Gastrocnemius medialis (tissue), 4 donors: ENCODE measurements at regions not wholly inside any gene's neighbourhood (a gene's known extent, or its start where the extent isn't known, plus 50 kb on each side); places are given as distances from the start of the nearest gene placed in this dataset.

Experiments used
- ATAC-seq, 2 donors: fragments of 150-250 bp; one replicate each; pipeline ENCODE4 v1.9.1; 2016
- DNase-seq, 2 donors: peaks; one replicate each; pipeline ENCODE4 v3.0.0-alpha.2; 2019
- H3K27ac ChIP-seq, 4 donors: fragments of 200-600 bp; sonication (generic); 1 replicate in 1 of 4; 2 replicates in 3 of 4; pipeline ENCODE4 v1.5.1; 2016 to 2018; ENCODE audit warnings: mild to moderate bottlenecking in 2 of 4, moderate library complexity in 1 of 4
- H3K27me3 ChIP-seq, 3 donors: fragments of 200-600 bp; sonication (generic) in 2 of 3; 1 replicate in 1 of 3; 2 replicates in 2 of 3; pipeline versions ENCODE4 v1.5.1 to v1.6.0; 2016 to 2019; ENCODE audit warnings: mild to moderate bottlenecking in 1 of 3, moderate library complexity in 1 of 3
- H3K36me3 ChIP-seq, 2 donors: fragments of 200-600 bp; sonication (generic) in 1 of 2; one replicate each; pipeline ENCODE4 v1.5.1; 2017 to 2018
- H3K4me1 ChIP-seq, 2 donors: fragments of 200-600 bp; sonication (generic) in 1 of 2; one replicate each; pipeline ENCODE4 v1.5.1; 2016 to 2017; ENCODE audit warnings: mild to moderate bottlenecking in 2 of 2
- H3K4me3 ChIP-seq, 4 donors: fragments of 200-600 bp; sonication (generic) in 3 of 4; 1 replicate in 1 of 4; 2 replicates in 3 of 4; pipeline ENCODE4 v1.5.1; 2016 to 2019; ENCODE audit warnings: mild to moderate bottlenecking in 2 of 4
- H3K9me3 ChIP-seq, 3 donors: fragments of 200-600 bp; sonication (generic) in 2 of 3; 1 replicate in 1 of 3; 2 replicates in 2 of 3; pipeline ENCODE4 v1.5.1; 2016 to 2019
- POLR2A ChIP-seq, 2 donors: fragments of 450-650 bp; IDR thresholded peaks; one replicate each; pipeline ENCODE4 v1.6.1; 2017; ENCODE audit warnings: antibody characterized with exemption in 2 of 2, mild to moderate bottlenecking in 2 of 2, moderate library complexity in 2 of 2
- in situ Hi-C, 4 donors: fragments of 200-750 bp; cut with MboI; loops; one replicate each; pipeline versions ENCODE4 v1.15.0 to v1.8.0; 2017; ENCODE audit warnings: low sequenced_read_pairs in 4 of 4
- intact Hi-C: fragments of 100-400 bp; cut with DNase I; formaldehyde crosslinking; loops from one replicate; pipeline ENCODE4 v1.15.1; 2023; ENCODE audit warnings: low total_unique reads
- TF ChIP-seq, protein P1 (sequence below), 5 experiments: fragments of 450-650 bp in 3 of 5; fragments of 200-600 bp in 2 of 5; sonication (generic) in 2 of 5; IDR thresholded peaks in 4 of 5; conservative IDR thresholded peaks in 1 of 5; 1 replicate in 4 of 5; 2 replicates in 1 of 5; pipeline ENCODE4 v1.5.1; 2016 to 2019; ENCODE audit warnings: antibody characterized with exemption in 5 of 5, mild to moderate bottlenecking in 3 of 5, moderate library complexity in 3 of 5

DNA sequence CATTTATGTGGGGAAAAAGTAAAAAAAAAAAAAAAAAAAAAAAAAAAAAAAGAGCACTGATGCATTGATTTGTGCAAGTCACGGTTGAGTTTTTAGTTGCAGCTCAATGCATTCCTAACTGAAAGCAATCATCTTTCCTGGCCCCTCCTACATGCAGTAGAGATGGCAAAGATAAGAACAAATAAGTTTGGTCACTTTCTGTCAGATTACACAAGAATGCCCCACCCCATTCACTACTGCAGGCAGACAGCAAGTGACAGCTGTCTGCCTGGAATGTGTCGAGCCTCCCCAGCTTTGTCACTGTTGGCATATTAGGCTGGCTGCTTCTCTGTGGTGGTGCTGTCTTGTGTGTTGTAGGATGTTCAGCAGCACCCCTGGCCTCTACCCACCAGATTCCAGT lies 243.5 kb downstream of the FOXL1 start:
- DNase-seq, result no peak
- Histone ChIP-seq H3K9me3 (no peaks in the 10 kb centered on the region), H3K36me3 (no peaks in the 10 kb centered on the region), H3K27ac (no peak overlapping the region), H3K4me3 (no peak overlapping the region), H3K4me1 (peaks cover 0 to 7% of the 10 kb centered on the region in 2 donors), H3K27me3 (peaks cover 21 to 46% (median 24%) of the 10 kb centered on the region in 3 donors)
- in situ Hi-C loops, result no loop called here
- TF ChIP-seq, protein P1, sequence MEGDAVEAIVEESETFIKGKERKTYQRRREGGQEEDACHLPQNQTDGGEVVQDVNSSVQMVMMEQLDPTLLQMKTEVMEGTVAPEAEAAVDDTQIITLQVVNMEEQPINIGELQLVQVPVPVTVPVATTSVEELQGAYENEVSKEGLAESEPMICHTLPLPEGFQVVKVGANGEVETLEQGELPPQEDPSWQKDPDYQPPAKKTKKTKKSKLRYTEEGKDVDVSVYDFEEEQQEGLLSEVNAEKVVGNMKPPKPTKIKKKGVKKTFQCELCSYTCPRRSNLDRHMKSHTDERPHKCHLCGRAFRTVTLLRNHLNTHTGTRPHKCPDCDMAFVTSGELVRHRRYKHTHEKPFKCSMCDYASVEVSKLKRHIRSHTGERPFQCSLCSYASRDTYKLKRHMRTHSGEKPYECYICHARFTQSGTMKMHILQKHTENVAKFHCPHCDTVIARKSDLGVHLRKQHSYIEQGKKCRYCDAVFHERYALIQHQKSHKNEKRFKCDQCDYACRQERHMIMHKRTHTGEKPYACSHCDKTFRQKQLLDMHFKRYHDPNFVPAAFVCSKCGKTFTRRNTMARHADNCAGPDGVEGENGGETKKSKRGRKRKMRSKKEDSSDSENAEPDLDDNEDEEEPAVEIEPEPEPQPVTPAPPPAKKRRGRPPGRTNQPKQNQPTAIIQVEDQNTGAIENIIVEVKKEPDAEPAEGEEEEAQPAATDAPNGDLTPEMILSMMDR (IDR thresholded peaks at IDR 0.05 in 4 of 5, conservative IDR thresholded peaks at IDR 0.05 in 1 of 5), result no peak
- TF ChIP-seq POLR2A (IDR thresholded peaks at IDR 0.05), result no peak
- intact Hi-C loops, result no loop called here
- no peak for ATAC-seq

DNA sequence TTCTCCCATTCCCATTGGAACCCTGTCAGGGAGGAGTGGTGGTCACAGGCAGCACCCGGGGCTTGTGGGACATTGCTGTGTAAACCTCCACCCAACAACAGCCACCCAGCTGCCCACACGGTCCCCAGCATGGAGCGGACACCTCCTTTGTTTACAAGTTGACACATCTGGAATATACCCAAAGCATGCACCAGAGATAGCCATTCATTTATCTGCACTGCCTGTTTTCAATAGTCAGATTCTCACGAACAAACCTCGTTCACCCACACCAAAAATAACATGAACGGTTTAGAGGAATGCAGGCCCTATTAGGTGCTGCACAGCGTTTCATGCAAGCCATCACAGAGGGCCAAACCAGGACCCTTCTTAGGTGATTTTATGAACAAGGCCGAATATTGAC lies 244.8 kb downstream of the FOXL1 start:
- DNase-seq (no peak), ATAC-seq (no peak)
- in situ Hi-C loops (no loop called here), intact Hi-C loops (no loop called here)
- H3K4me3 ChIP-seq, result no peak overlapping the region
- H3K27me3 ChIP-seq, result peaks cover 17 to 45% (median 25%) of the 10 kb centered on the region in 3 donors
- no peaks in the 10 kb centered on the region for H3K36me3 ChIP-seq
- H3K9me3 ChIP-seq, result no peaks in the 10 kb centered on the region
- H3K4me1 ChIP-seq, result peaks cover 0 to 7% of the 10 kb centered on the region in 2 donors
- no peak overlapping the region for H3K27ac ChIP-seq
- TF ChIP-seq POLR2A (IDR thresholded peaks at IDR 0.05), result no peak
- TF ChIP-seq, protein P1 (IDR thresholded peaks at IDR 0.05 in 4 of 5, conservative IDR thresholded peaks at IDR 0.05 in 1 of 5), result no peak

DNA sequence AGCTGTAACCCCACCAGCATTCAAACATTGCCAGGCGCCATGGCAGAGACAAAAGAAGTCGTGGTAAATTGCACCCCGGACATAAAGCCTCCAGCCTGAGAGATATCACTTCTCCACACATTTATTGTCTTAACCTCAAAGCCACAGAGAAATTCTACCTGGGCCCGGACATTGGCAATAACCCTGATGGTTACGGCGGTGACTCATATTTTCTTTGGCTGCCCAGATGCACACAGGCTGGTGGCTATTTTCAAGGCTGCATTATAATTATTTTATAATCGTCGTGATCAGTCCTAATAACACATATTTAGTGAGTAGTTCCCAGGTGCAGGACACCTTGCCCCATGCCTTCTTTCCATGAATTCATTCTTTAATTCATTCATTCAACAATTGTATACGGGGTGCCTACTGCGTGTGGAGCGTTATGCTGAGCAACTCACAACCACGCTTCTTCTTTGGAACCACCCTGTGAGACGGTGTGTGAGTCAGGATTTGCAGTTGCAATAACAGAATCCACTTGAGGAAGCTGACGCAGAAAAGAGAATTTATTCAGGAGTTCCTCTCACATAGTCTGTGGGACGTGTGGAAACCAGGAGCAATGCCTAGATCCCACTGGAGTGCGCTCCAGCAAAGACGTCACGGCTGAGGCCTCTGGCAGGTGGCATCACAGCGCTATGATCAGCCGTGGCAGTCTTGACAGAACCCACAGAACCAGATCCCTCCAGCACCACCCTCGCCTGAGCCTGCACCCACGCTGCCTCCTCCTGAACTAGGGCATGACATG lies 245.7 kb downstream of the FOXL1 start:
- no peak overlapping the region for H3K4me3 ChIP-seq
- H3K4me1 ChIP-seq, result peaks cover 0 to under 1% of the 10 kb centered on the region in 2 donors
- ATAC-seq, result no peak
- H3K36me3 ChIP-seq, result no peaks in the 10 kb centered on the region
- H3K9me3 ChIP-seq, result no peaks in the 10 kb centered on the region
- no peak for DNase-seq
- in situ Hi-C loops, result no loop called here
- no peak for TF ChIP-seq POLR2A (IDR thresholded peaks at IDR 0.05)
- TF ChIP-seq, protein P1 (IDR thresholded peaks at IDR 0.05 in 4 of 5, conservative IDR thresholded peaks at IDR 0.05 in 1 of 5), result no peak
- no peak overlapping the region for H3K27ac ChIP-seq
- intact Hi-C loops, result no loop called here
- H3K27me3 ChIP-seq, result peaks cover 17 to 49% (median 25%) of the 10 kb centered on the region in 3 donors

DNA sequence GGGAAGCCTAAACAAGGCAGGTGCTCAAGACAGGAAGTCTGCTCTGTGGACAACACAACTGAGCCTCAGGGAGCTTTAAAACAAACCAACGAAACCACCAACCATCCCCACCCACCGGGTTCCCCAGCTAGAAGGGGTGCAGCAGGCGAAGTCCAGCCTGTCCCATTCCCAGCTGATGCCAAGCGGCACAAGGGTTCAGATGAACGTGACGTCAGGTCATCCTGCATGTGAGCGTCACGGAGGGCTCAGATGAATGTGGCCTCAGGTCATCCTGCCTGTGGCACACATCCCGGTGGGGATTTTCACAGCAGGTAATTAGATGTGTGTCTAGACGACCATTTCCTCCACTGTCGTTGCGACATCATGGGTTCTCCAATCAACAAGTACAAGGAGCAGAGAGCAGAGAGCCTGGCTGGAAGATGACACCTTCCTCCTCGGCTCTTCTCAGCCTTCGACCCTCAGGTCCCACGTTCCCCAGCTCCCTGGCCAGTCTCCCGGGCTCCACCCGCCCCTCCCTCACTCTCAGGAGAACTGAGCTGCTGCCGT lies 246.5 kb downstream of the FOXL1 start:
- Histone ChIP-seq H3K36me3 (no peaks in the 10 kb centered on the region), H3K4me1 (no peaks in the 10 kb centered on the region), H3K4me3 (no peak overlapping the region), H3K9me3 (no peaks in the 10 kb centered on the region), H3K27ac (no peak overlapping the region), H3K27me3 (peaks cover 17 to 49% (median 25%) of the 10 kb centered on the region in 3 donors)
- no peak for TF ChIP-seq POLR2A (IDR thresholded peaks at IDR 0.05)
- TF ChIP-seq, protein P1 (IDR thresholded peaks at IDR 0.05 in 4 of 5, conservative IDR thresholded peaks at IDR 0.05 in 1 of 5), result no peak
- in situ Hi-C loops (no loop called here), intact Hi-C loops (no loop called here)
- no peak for ATAC-seq
- no peak for DNase-seq
